Fibroblast of the aortic adventitia (primary cell): ENCODE measurements at regions not wholly inside any gene's neighbourhood (a gene's known extent, or its start where the extent isn't known, plus 50 kb on each side); places are given as distances from the start of the nearest gene placed in this dataset.

Source experiments
- DNase-seq: peaks from one replicate; pipeline ENCODE4 v3.0.0-alpha.2; 2010; ENCODE audit warnings: low read depth
- H3K4me3 ChIP-seq: 2 replicates; pipeline ENCODE4 v1.5.1; 2011; ENCODE audit warnings: low read depth, mild to moderate bottlenecking, control low read depth, low read length, moderate library complexity
- CTCF ChIP-seq: IDR thresholded peaks from 2 replicates; pipeline ENCODE4 v1.5.1; 2011; ENCODE audit warnings: mild to moderate bottlenecking, low read length, control low read depth, inconsistent platforms; ENCODE audit not compliant: insufficient read depth

GRCh38 chr17:77483128-77483598, 342.4 kb downstream of the SEC14L1 start:
- no peak for TF ChIP-seq CTCF
- H3K4me3 ChIP-seq, result no peak overlapping the region
- DNase-seq, result no peak

DNA sequence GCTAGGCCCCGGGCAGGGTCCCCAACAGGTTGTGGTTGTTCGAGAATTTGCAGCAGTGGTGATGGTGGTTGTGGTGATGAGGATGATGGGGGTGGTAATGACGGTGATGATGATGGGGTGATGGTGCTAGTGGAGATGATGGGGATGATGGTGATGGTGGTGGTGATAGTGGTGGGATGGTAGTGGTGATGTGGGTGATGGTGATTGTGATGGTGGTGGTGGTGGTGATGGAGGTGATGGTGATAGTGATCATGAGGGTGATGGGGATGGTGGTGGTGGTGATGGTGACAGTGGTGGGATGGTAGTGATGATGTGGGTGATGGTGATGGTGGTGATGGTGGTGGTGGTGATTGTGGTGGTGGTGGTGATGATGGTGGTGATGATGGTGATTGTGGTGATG, 343.3 kb downstream of the SEC14L1 start:
- no peak for TF ChIP-seq CTCF
- no peak overlapping the region for H3K4me3 ChIP-seq
- no peak for DNase-seq

- H3K4me3 ChIP-seq, result no peak overlapping the region
- no peak for DNase-seq
- TF ChIP-seq CTCF, result no peak
Measured at GRCh38 chr17:77485089-77485833, 344.5 kb downstream of the SEC14L1 start.

DNA sequence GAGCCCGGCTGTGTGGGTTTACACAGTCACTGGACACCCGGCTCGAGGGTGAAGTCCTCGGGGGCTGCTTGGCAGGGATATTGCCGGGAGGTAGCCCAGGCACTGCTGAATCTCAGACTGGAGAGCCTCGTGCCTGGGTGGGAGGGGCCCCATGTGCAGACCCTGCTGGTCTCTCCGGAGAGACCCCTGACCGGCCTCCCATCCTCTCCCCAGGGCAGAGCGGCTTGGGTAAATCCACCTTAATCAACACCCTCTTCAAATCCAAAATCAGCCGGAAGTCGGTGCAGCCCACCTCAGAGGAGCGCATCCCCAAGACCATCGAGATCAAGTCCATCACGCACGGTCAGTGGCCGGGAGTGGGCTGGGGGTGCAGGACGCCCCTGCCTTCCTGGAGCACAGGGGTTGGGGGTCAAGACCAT, 346.5 kb downstream of the SEC14L1 start:
- H3K4me3 ChIP-seq, result no peak overlapping the region
- no peak for TF ChIP-seq CTCF
- DNase-seq, result no peak

DNA sequence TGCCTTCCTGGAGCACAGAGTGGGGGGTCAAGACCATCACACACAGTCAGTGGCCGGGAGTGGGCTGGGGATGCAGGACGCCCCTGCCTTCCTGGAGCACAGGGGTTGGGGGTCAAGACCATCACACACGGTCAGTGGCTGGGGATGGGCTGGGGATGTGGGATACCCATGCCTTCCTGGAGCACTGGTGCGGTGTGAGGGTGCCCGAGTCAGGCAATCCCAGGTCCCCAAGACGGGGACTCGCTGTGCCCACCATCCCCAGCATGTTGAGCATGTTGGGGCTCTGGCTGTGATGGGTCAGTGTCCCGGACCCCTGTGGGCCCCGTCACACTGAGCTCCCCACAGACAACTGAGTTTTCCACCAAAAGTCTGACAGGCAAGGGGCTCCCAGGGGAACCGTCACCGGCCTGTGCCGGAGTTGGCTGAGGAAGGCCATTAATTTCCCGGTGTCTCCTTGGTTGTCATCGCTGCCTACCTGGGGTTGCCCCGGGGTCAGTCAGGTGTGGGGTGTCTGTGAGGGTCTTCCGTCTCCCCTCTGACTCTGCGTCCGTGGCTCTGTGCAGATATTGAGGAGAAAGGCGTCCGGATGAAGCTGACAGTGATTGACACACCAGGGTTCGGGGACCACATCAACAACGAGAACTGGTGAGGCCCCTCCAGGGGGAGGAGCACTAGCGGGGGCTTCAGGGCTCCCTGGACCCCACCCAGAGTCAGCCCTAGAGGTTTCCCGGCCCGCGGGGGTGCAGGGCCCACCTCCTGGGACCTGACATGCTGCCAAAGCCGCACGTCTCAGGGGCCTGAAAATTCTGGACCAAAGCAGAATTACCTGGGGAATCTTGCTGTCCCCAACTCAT, 347.1 kb downstream of the SEC14L1 start:
- TF ChIP-seq CTCF, result no peak
- H3K4me3 ChIP-seq, result no peak overlapping the region
- no peak for DNase-seq

- H3K4me3 ChIP-seq, result no peak overlapping the region
- TF ChIP-seq CTCF, result no peak
- DNase-seq, result no peak
Measured at GRCh38 chr17:77488531-77489238, 347.9 kb downstream of the SEC14L1 start.
